ENCODE measurements at regions not wholly inside any gene's neighbourhood (a gene's known extent, or its start where the extent isn't known, plus 50 kb on each side); places are given as distances from the start of the nearest gene placed in this dataset.

DNA sequence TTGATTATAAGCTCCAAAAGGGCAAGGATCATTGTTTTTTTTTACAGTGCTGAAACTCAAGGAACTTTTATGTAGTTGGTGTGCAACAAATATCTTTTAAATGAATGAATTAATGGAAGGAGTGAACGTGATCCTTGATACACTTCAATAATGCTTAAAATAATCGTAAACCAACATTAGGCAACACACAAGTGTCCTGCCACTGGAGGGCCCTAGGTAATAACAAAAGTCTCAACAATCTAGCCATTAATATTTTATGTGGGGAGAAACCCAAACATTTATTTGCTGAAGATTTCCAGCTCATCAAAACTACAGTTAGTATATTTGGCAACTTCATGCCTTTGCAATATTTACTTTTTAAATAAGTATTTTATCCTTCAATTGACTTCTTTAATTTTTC, 309.0 kb upstream of the FBXL7 start:
- Histone ChIP-seq H3K4me1 (ENCODE audit: control insufficient read depth in 2 of 2, insufficient read depth in 2 of 2, low read length in 2 of 2) (no peaks in the 10 kb centered on the region), H3K9ac (ENCODE audit: low read length) (no peak overlapping the region), H2AFZ (ENCODE audit: insufficient read depth, low read depth, low read length, poor library complexity, severe bottlenecking) (no peak overlapping the region), H4K20me1 (ENCODE audit: control insufficient read depth, insufficient read depth, low read length, poor library complexity, severe bottlenecking) (no peaks in the 10 kb centered on the region), H3K9me3 (ENCODE audit: control extremely low read depth in 1 of 3, control insufficient read depth in 2 of 3, insufficient read depth in 1 of 3, low read length in 2 of 3) (peaks cover 0 to 8% (median 2%) of the 10 kb centered on the region in 3 donors), H3K4me3 (ENCODE audit: control extremely low read depth in 1 of 5, extremely low read depth in 1 of 5, insufficient read depth in 1 of 5, low read depth in 2 of 5, low read length in 4 of 5) (no peak overlapping the region), H3K79me2 (ENCODE audit: control insufficient read depth, insufficient read depth, low read length) (no peaks in the 10 kb centered on the region), H3K27ac (ENCODE audit: low read length in 2 of 2) (no peak overlapping the region), H3K27me3 (replicated peaks in 1 of 4; ENCODE audit: control extremely low read depth in 1 of 4, control insufficient read depth in 3 of 4, insufficient read depth in 4 of 4, low read length in 3 of 4) (no peaks in the 10 kb centered on the region), H3K4me2 (replicated peaks; ENCODE audit: low read depth, low read length, poor library complexity, severe bottlenecking) (no peak overlapping the region), H3K36me3 (replicated peaks in 1 of 2; ENCODE audit: control extremely low read depth in 1 of 2, control insufficient read depth in 1 of 2, extremely low read depth in 1 of 2, insufficient read depth in 2 of 2, low read length in 1 of 2) (no peaks in the 10 kb centered on the region)
- Mint-ChIP-seq H3K4me3 (no peak overlapping the region), H3K4me1 (no peaks in the 10 kb centered on the region), H3K9me3 (ENCODE audit: insufficient read depth) (peaks cover 10% of the 10 kb centered on the region), H3K27me3 (no peaks in the 10 kb centered on the region), H3K27ac (no peak overlapping the region)
- TF ChIP-seq, protein P1, sequence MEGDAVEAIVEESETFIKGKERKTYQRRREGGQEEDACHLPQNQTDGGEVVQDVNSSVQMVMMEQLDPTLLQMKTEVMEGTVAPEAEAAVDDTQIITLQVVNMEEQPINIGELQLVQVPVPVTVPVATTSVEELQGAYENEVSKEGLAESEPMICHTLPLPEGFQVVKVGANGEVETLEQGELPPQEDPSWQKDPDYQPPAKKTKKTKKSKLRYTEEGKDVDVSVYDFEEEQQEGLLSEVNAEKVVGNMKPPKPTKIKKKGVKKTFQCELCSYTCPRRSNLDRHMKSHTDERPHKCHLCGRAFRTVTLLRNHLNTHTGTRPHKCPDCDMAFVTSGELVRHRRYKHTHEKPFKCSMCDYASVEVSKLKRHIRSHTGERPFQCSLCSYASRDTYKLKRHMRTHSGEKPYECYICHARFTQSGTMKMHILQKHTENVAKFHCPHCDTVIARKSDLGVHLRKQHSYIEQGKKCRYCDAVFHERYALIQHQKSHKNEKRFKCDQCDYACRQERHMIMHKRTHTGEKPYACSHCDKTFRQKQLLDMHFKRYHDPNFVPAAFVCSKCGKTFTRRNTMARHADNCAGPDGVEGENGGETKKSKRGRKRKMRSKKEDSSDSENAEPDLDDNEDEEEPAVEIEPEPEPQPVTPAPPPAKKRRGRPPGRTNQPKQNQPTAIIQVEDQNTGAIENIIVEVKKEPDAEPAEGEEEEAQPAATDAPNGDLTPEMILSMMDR (IDR thresholded peaks at IDR 0.05), result no peak
- no peak for TF ChIP-seq EZH2 (IDR thresholded peaks at IDR 0.05; ENCODE audit: borderline replicate concordance, insufficient read depth, low read depth, low read length, poor library complexity, severe bottlenecking)
- ChIA-PET POLR2A (no interaction called here), CTCF (no interaction called here)
- intact Hi-C loops (cut with micrococcal nuclease), result no loop called here
- no peak for ATAC-seq (ENCODE audit: low read depth)
- no CpG with 5 or more reads among the region's 2 CpGs for WGBS (ENCODE audit: insufficient coverage)
- no peak for DNase-seq

DNA sequence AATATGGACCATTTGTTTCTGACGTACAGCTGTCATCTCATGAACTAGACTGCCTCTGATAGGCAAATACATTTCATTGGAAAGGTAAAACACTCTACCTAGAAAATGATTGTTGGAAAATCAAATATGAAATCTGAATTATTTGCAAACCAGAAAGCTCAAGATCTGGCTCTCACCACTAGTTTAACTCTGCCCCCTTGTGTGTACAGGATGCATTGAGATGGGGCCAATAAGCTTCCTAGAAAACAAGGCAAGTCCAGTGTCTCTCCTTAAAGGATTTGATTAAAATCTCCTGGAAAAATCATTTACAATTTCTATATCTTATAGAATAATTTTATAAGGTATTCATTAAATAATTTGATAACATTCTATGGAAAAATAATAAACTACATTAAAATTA, 311.9 kb upstream of the ANKH start:
- H3K4me1 ChIP-seq (ENCODE audit: control insufficient read depth in 2 of 2, insufficient read depth in 2 of 2, low read length in 2 of 2), result no peaks in the 10 kb centered on the region
- H3K9me3 ChIP-seq (ENCODE audit: control extremely low read depth in 1 of 3, control insufficient read depth in 2 of 3, insufficient read depth in 1 of 3, low read length in 2 of 3), result no peaks in the 10 kb centered on the region
- no peak for TF ChIP-seq EZH2 (IDR thresholded peaks at IDR 0.05; ENCODE audit: borderline replicate concordance, insufficient read depth, low read depth, low read length, poor library complexity, severe bottlenecking)
- TF ChIP-seq, protein P1 (IDR thresholded peaks at IDR 0.05), result no peak
- H3K4me1 Mint-ChIP-seq, result no peaks in the 10 kb centered on the region
- CTCF ChIA-PET, result no interaction called here
- intact Hi-C loops (cut with micrococcal nuclease), result no loop called here
- no peak overlapping the region for H3K9ac ChIP-seq (ENCODE audit: low read length)
- H3K27ac Mint-ChIP-seq, result no peak overlapping the region
- H3K4me3 Mint-ChIP-seq, result no peak overlapping the region
- no peaks in the 10 kb centered on the region for H3K79me2 ChIP-seq (ENCODE audit: control insufficient read depth, insufficient read depth, low read length)
- H3K4me3 ChIP-seq (ENCODE audit: control extremely low read depth in 1 of 5, extremely low read depth in 1 of 5, insufficient read depth in 1 of 5, low read depth in 2 of 5, low read length in 4 of 5), result no peak overlapping the region
- no peak overlapping the region for H3K4me2 ChIP-seq (replicated peaks; ENCODE audit: low read depth, low read length, poor library complexity, severe bottlenecking)
- ATAC-seq (ENCODE audit: low read depth) (no peak), DNase-seq (no peak)
- H3K9me3 Mint-ChIP-seq (ENCODE audit: insufficient read depth), result peaks cover 2% of the 10 kb centered on the region
- H2AFZ ChIP-seq (ENCODE audit: insufficient read depth, low read depth, low read length, poor library complexity, severe bottlenecking), result no peak overlapping the region
- H3K27me3 Mint-ChIP-seq, result no peaks in the 10 kb centered on the region
- WGBS (ENCODE audit: insufficient coverage), result no CpG with 5 or more reads among the region's 1 CpG
- H3K36me3 ChIP-seq (replicated peaks in 1 of 2; ENCODE audit: control extremely low read depth in 1 of 2, control insufficient read depth in 1 of 2, extremely low read depth in 1 of 2, insufficient read depth in 2 of 2, low read length in 1 of 2), result no peaks in the 10 kb centered on the region
- H3K27me3 ChIP-seq (replicated peaks in 1 of 4; ENCODE audit: control extremely low read depth in 1 of 4, control insufficient read depth in 3 of 4, insufficient read depth in 4 of 4, low read length in 3 of 4), result no peaks in the 10 kb centered on the region
- H4K20me1 ChIP-seq (ENCODE audit: control insufficient read depth, insufficient read depth, low read length, poor library complexity, severe bottlenecking), result no peaks in the 10 kb centered on the region
- no peak overlapping the region for H3K27ac ChIP-seq (ENCODE audit: low read length in 2 of 2)
- POLR2A ChIA-PET, result no interaction called here

Measured in B cell (primary cell).